ENCODE measurements at regions not wholly inside any gene's neighbourhood (a gene's known extent, or its start where the extent isn't known, plus 50 kb on each side); places are given as distances from the start of the nearest gene placed in this dataset.

DNA sequence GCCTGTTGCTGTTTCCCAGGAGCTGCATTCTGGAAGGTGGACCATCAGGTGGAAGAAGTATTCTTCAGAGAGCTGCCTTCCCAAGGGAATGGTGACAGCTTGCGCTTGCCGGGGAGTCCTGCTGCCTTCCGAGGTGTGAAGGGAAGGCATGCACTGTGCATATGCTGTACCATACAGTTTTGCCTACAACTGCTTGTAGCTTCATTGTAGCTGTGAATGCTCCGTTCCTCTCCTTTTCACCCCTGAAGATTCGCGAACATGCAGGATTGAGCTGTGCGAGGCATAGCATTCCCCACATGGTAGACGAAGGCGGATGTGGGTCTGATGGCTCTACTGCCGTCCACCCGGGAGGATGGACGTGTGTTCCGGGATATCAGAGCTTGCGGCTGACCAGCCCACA is 243.2 kb upstream of the TSHZ3 start:
- no peak for ATAC-seq
- no peak for TF ChIP-seq GLIS3 (CRISPR knock-in tag; IDR thresholded peaks at IDR 0.05)
- TF ChIP-seq ZNF8 (CRISPR knock-in tag; IDR thresholded peaks at IDR 0.05): no peak
- no peak for TF ChIP-seq CSRNP3 (CRISPR knock-in tag; IDR thresholded peaks at IDR 0.05)
- TF ChIP-seq PPARA (CRISPR knock-in tag; IDR thresholded peaks at IDR 0.05; ENCODE audit: borderline replicate concordance): no peak
- no peak for TF ChIP-seq TCF4 (CRISPR knock-in tag; IDR thresholded peaks at IDR 0.05; ENCODE audit: borderline replicate concordance)
- TF ChIP-seq TOX (CRISPR knock-in tag; IDR thresholded peaks at IDR 0.05; ENCODE audit: borderline replicate concordance): no peak
- TF ChIP-seq, protein P1, sequence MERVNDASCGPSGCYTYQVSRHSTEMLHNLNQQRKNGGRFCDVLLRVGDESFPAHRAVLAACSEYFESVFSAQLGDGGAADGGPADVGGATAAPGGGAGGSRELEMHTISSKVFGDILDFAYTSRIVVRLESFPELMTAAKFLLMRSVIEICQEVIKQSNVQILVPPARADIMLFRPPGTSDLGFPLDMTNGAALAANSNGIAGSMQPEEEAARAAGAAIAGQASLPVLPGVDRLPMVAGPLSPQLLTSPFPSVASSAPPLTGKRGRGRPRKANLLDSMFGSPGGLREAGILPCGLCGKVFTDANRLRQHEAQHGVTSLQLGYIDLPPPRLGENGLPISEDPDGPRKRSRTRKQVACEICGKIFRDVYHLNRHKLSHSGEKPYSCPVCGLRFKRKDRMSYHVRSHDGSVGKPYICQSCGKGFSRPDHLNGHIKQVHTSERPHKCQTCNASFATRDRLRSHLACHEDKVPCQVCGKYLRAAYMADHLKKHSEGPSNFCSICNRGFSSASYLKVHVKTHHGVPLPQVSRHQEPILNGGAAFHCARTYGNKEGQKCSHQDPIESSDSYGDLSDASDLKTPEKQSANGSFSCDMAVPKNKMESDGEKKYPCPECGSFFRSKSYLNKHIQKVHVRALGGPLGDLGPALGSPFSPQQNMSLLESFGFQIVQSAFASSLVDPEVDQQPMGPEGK (CRISPR knock-in tag; IDR thresholded peaks at IDR 0.05; ENCODE audit: borderline replicate concordance): no peak
- TF ChIP-seq TSHZ2 (CRISPR knock-in tag; IDR thresholded peaks at IDR 0.05): no peak
- no peak for TF ChIP-seq ESRRG (CRISPR knock-in tag; IDR thresholded peaks at IDR 0.05)
- TF ChIP-seq RARB (CRISPR knock-in tag; IDR thresholded peaks at IDR 0.05): no peak
- TF ChIP-seq CSDC2 (CRISPR knock-in tag; IDR thresholded peaks at IDR 0.05): no peak
- TF ChIP-seq ZNF70 (CRISPR knock-in tag; IDR thresholded peaks at IDR 0.05): no peak
- no peak for TF ChIP-seq BACH2 (CRISPR knock-in tag; IDR thresholded peaks at IDR 0.05; ENCODE audit: borderline replicate concordance)
- TF ChIP-seq POU6F1 (CRISPR knock-in tag; IDR thresholded peaks at IDR 0.05; ENCODE audit: borderline replicate concordance, low read depth): no peak
- TF ChIP-seq ZFP3 (CRISPR knock-in tag; IDR thresholded peaks at IDR 0.05): no peak
- no peak for TF ChIP-seq ARNTL (CRISPR knock-in tag; IDR thresholded peaks at IDR 0.05; ENCODE audit: borderline replicate concordance, low read depth)
- no peak for TF ChIP-seq OSR1 (CRISPR knock-in tag; IDR thresholded peaks at IDR 0.05)
- TF ChIP-seq ISL1 (CRISPR knock-in tag; IDR thresholded peaks at IDR 0.05): no peak
- no peak for TF ChIP-seq SNAI2 (CRISPR knock-in tag; IDR thresholded peaks at IDR 0.05)

GRCh38 chr19:31594701-31595100 is 245.5 kb upstream of the TSHZ3 start:
- TF ChIP-seq TCF4 (CRISPR knock-in tag; IDR thresholded peaks at IDR 0.05; ENCODE audit: borderline replicate concordance) (no peak), GLIS3 (CRISPR knock-in tag; IDR thresholded peaks at IDR 0.05) (no peak), CSRNP3 (CRISPR knock-in tag; IDR thresholded peaks at IDR 0.05) (no peak), ESRRG (CRISPR knock-in tag; IDR thresholded peaks at IDR 0.05) (no peak), ZNF565 (CRISPR knock-in tag; conservative IDR thresholded peaks at IDR 0.05; ENCODE audit: low read depth) (no peak), RARB (CRISPR knock-in tag; IDR thresholded peaks at IDR 0.05) (no peak), SNAI2 (CRISPR knock-in tag; IDR thresholded peaks at IDR 0.05) (no peak), ZFP3 (CRISPR knock-in tag; IDR thresholded peaks at IDR 0.05) (no peak), ZFP30 (CRISPR knock-in tag; IDR thresholded peaks at IDR 0.05) (no peak), OSR1 (CRISPR knock-in tag; IDR thresholded peaks at IDR 0.05) (no peak), ZNF8 (CRISPR knock-in tag; IDR thresholded peaks at IDR 0.05) (no peak), ISL1 (CRISPR knock-in tag; IDR thresholded peaks at IDR 0.05) (no peak), TSHZ2 (CRISPR knock-in tag; IDR thresholded peaks at IDR 0.05) (no peak), CSDC2 (CRISPR knock-in tag; IDR thresholded peaks at IDR 0.05) (no peak), CREB5 (CRISPR knock-in tag; IDR thresholded peaks at IDR 0.05; ENCODE audit: low read depth) (no peak), PPARA (CRISPR knock-in tag; IDR thresholded peaks at IDR 0.05; ENCODE audit: borderline replicate concordance) (no peak), ZC3H10 (CRISPR knock-in tag; IDR thresholded peaks at IDR 0.05) (no peak)
- TF ChIP-seq, protein P1 (CRISPR knock-in tag; IDR thresholded peaks at IDR 0.05; ENCODE audit: borderline replicate concordance): no peak
- no peak for ATAC-seq
